ENCODE measurements at regions not wholly inside any gene's neighbourhood (a gene's known extent, or its start where the extent isn't known, plus 50 kb on each side); places are given as distances from the start of the nearest gene placed in this dataset.

DNA sequence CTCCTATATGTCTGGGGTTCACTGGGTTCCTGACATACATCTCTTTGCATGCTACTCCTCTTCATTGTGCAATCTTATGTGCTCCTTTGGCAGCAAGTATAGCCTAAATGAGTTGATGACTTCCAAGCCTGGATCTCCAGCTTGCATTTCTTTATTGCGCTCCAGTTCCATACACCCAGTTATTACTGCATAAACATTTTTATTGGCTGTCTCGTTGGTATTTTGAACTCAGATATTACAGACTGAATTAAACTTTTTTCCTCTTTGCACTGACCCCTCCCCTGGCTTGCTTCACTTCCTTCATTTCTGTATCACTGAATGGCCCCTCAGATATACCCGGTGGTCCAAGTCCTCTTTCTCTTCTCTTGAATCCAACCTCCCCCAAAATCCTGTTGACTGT, 219.2 kb downstream of the MC4R start:
- TF ChIP-seq, protein P1, sequence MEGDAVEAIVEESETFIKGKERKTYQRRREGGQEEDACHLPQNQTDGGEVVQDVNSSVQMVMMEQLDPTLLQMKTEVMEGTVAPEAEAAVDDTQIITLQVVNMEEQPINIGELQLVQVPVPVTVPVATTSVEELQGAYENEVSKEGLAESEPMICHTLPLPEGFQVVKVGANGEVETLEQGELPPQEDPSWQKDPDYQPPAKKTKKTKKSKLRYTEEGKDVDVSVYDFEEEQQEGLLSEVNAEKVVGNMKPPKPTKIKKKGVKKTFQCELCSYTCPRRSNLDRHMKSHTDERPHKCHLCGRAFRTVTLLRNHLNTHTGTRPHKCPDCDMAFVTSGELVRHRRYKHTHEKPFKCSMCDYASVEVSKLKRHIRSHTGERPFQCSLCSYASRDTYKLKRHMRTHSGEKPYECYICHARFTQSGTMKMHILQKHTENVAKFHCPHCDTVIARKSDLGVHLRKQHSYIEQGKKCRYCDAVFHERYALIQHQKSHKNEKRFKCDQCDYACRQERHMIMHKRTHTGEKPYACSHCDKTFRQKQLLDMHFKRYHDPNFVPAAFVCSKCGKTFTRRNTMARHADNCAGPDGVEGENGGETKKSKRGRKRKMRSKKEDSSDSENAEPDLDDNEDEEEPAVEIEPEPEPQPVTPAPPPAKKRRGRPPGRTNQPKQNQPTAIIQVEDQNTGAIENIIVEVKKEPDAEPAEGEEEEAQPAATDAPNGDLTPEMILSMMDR (IDR thresholded peaks at IDR 0.05): no peak
- no peak for TF ChIP-seq SIN3A (IDR thresholded peaks at IDR 0.05; ENCODE audit: borderline replicate concordance, low read depth, low read length)
- TF ChIP-seq POLR2AphosphoS5 (IDR thresholded peaks at IDR 0.05; ENCODE audit: low read depth, low read length): no peak
- TF ChIP-seq TAF1 (IDR thresholded peaks at IDR 0.05; ENCODE audit: borderline replicate concordance, low read depth, low read length): no peak
- TF ChIP-seq, protein P2, sequence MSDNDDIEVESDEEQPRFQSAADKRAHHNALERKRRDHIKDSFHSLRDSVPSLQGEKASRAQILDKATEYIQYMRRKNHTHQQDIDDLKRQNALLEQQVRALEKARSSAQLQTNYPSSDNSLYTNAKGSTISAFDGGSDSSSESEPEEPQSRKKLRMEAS (IDR thresholded peaks at IDR 0.05; ENCODE audit: low read depth): no peak
- TF ChIP-seq, protein P3, sequence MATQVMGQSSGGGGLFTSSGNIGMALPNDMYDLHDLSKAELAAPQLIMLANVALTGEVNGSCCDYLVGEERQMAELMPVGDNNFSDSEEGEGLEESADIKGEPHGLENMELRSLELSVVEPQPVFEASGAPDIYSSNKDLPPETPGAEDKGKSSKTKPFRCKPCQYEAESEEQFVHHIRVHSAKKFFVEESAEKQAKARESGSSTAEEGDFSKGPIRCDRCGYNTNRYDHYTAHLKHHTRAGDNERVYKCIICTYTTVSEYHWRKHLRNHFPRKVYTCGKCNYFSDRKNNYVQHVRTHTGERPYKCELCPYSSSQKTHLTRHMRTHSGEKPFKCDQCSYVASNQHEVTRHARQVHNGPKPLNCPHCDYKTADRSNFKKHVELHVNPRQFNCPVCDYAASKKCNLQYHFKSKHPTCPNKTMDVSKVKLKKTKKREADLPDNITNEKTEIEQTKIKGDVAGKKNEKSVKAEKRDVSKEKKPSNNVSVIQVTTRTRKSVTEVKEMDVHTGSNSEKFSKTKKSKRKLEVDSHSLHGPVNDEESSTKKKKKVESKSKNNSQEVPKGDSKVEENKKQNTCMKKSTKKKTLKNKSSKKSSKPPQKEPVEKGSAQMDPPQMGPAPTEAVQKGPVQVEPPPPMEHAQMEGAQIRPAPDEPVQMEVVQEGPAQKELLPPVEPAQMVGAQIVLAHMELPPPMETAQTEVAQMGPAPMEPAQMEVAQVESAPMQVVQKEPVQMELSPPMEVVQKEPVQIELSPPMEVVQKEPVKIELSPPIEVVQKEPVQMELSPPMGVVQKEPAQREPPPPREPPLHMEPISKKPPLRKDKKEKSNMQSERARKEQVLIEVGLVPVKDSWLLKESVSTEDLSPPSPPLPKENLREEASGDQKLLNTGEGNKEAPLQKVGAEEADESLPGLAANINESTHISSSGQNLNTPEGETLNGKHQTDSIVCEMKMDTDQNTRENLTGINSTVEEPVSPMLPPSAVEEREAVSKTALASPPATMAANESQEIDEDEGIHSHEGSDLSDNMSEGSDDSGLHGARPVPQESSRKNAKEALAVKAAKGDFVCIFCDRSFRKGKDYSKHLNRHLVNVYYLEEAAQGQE (IDR thresholded peaks at IDR 0.05; ENCODE audit: low read depth, low read length): no peak
- no peak for TF ChIP-seq GATA2 (CRISPR knock-in tag; IDR thresholded peaks at IDR 0.05)
- no peak for TF ChIP-seq YY1 (IDR thresholded peaks at IDR 0.05; ENCODE audit: low read depth)
- TF ChIP-seq JUND (IDR thresholded peaks at IDR 0.05): no peak
- TF ChIP-seq FOSL2 (IDR thresholded peaks at IDR 0.05; ENCODE audit: borderline replicate concordance, low read depth): no peak
- TF ChIP-seq SMC3 (IDR thresholded peaks at IDR 0.05; ENCODE audit: low read depth, low read length): no peak
- TF ChIP-seq ELF1 (IDR thresholded peaks at IDR 0.05): no peak
- no peak for TF ChIP-seq NRF1 (IDR thresholded peaks at IDR 0.05; ENCODE audit: low read depth, low read length)
- no peak for TF ChIP-seq MEF2A (IDR thresholded peaks at IDR 0.05; ENCODE audit: borderline replicate concordance, low read depth)
